Upper lobe of right lung (tissue), 1 donor: ENCODE measurements at regions not wholly inside any gene's neighbourhood (a gene's known extent, or its start where the extent isn't known, plus 50 kb on each side); places are given as distances from the start of the nearest gene placed in this dataset.
A peak's percentile ranks its signal among the peaks of the same experiment; 100 is the strongest.

Source experiments
- ATAC-seq: fragments of 200-7000 bp; cut with Tn5 transposase; one replicate; pipeline ENCODE4 v1.9.1; 2020; ENCODE audit warnings: mild to moderate bottlenecking, moderate library complexity
- DNase-seq: peaks from one replicate; pipeline ENCODE4 v3.0.0-alpha.2; 2020
- H3K27ac ChIP-seq: fragments of 200-600 bp; one replicate; pipeline ENCODE4 v1.8.0; 2022
- H3K27me3 ChIP-seq: fragments of 200-600 bp; one replicate; pipeline ENCODE4 v1.8.0; 2022; ENCODE audit warnings: mild to moderate bottlenecking
- H3K36me3 ChIP-seq: fragments of 200-600 bp; one replicate; pipeline ENCODE4 v1.8.0; 2022
- H3K4me1 ChIP-seq: fragments of 200-600 bp; one replicate; pipeline ENCODE4 v1.8.0; 2022
- H3K4me3 ChIP-seq: fragments of 200-600 bp; one replicate; pipeline ENCODE4 v1.8.0; 2022; ENCODE audit warnings: mild to moderate bottlenecking
- H3K9me3 ChIP-seq: fragments of 200-600 bp; one replicate; pipeline ENCODE4 v1.8.0; 2022
- intact Hi-C: fragments of 100-400 bp; cut with DNase I; formaldehyde crosslinking; loops from one replicate; pipeline ENCODE4 v1.11.0; 2022
- TF ChIP-seq, protein P1 (sequence below): fragments of 200-600 bp; IDR thresholded peaks from one replicate; pipeline ENCODE4 v1.8.0; 2022; ENCODE audit warnings: antibody characterized with exemption
- donor health status: DM: no; HTN: yes; CAD: no; lungs with severe emphysema.

- Histone ChIP-seq H3K36me3 (no peaks in the 10 kb centered on the region), H3K27me3 (no peaks in the 10 kb centered on the region), H3K27ac (peak overlapping the region; percentile 56), H3K9me3 (no peaks in the 10 kb centered on the region), H3K4me3 (no peak overlapping the region), H3K4me1 (peaks cover 12% of the 10 kb centered on the region)
- ATAC-seq (peak; percentile 98), DNase-seq (peak; percentile 91)
- intact Hi-C loops = no loop called here
- TF ChIP-seq, protein P1, sequence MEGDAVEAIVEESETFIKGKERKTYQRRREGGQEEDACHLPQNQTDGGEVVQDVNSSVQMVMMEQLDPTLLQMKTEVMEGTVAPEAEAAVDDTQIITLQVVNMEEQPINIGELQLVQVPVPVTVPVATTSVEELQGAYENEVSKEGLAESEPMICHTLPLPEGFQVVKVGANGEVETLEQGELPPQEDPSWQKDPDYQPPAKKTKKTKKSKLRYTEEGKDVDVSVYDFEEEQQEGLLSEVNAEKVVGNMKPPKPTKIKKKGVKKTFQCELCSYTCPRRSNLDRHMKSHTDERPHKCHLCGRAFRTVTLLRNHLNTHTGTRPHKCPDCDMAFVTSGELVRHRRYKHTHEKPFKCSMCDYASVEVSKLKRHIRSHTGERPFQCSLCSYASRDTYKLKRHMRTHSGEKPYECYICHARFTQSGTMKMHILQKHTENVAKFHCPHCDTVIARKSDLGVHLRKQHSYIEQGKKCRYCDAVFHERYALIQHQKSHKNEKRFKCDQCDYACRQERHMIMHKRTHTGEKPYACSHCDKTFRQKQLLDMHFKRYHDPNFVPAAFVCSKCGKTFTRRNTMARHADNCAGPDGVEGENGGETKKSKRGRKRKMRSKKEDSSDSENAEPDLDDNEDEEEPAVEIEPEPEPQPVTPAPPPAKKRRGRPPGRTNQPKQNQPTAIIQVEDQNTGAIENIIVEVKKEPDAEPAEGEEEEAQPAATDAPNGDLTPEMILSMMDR = no peak
These were observed 124.8 kb upstream of the MAP1LC3B2 start for GRCh38 chr12:116434155-116435011.

- H3K36me3 ChIP-seq = no peaks in the 10 kb centered on the region
- DNase-seq (no peak), ATAC-seq (no peak)
- H3K4me3 ChIP-seq = no peak overlapping the region
- H3K9me3 ChIP-seq = no peaks in the 10 kb centered on the region
- intact Hi-C loops = no loop called here
- TF ChIP-seq, protein P1 = no peak
- no peak overlapping the region for H3K27ac ChIP-seq
- H3K27me3 ChIP-seq = no peaks in the 10 kb centered on the region
- peaks cover 12% of the 10 kb centered on the region for H3K4me1 ChIP-seq
These were observed 123.2 kb upstream of the MAP1LC3B2 start for GRCh38 chr12:116435984-116436383.

DNA sequence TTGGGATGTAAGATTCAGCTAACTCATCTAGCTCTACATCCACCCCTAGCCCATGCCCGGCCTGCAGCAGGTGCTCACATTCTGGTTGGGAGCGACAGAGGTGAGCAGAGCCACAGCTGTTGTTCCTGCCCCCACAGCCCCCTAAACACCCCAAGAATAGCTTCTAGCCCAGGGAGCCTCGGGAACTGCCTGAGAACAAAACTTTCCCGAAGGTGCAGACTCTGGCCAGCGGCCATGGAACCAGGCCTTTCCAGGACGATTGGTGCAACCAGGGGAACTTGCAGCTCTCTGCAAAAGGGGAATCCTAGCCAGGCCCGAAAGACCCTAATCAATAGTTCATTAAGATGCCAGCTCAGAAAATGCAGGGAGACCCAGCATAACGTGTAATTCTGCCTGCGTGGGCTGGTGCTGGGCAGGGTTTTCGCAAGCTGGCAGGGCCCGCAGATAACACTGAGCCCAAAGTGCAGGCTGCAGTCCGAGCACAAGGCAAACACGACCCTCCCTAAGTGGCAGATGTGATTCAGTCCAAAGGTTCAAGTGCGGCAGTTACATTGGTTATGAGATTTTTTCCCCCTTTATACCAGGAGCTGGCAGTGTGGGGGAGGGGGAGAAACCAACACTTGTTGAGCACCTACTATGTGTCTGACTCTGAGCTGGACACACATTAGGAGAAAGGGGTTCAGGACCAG, 122.5 kb upstream of the MAP1LC3B2 start:
- no peaks in the 10 kb centered on the region for H3K9me3 ChIP-seq
- H3K27ac ChIP-seq = no peak overlapping the region
- no peaks in the 10 kb centered on the region for H3K27me3 ChIP-seq
- no peak overlapping the region for H3K4me3 ChIP-seq
- peaks cover 12% of the 10 kb centered on the region for H3K4me1 ChIP-seq
- no peak for DNase-seq
- TF ChIP-seq, protein P1 = no peak
- ATAC-seq = no peak
- H3K36me3 ChIP-seq = no peaks in the 10 kb centered on the region
- intact Hi-C loops = no loop called here

- TF ChIP-seq, protein P1 = no peak
- DNase-seq (peak; percentile 74), ATAC-seq (peak; percentile 87)
- H3K27me3 ChIP-seq = no peaks in the 10 kb centered on the region
- H3K4me1 ChIP-seq = no peaks in the 10 kb centered on the region
- intact Hi-C loops = no loop called here
- no peaks in the 10 kb centered on the region for H3K36me3 ChIP-seq
- no peak overlapping the region for H3K27ac ChIP-seq
- H3K9me3 ChIP-seq = no peaks in the 10 kb centered on the region
- no peak overlapping the region for H3K4me3 ChIP-seq
These were observed 117.9 kb upstream of the MAP1LC3B2 start for GRCh38 chr12:116441292-116441691.

GRCh38 chr12:116442304-116442703, 116.9 kb upstream of the MAP1LC3B2 start:
- Histone ChIP-seq H3K27me3 (no peaks in the 10 kb centered on the region), H3K36me3 (no peaks in the 10 kb centered on the region), H3K4me3 (no peak overlapping the region), H3K4me1 (no peaks in the 10 kb centered on the region), H3K27ac (no peak overlapping the region), H3K9me3 (no peaks in the 10 kb centered on the region)
- TF ChIP-seq, protein P1 = no peak
- intact Hi-C loops = no loop called here
- ATAC-seq = no peak
- DNase-seq = no peak
